Aorta (tissue), 5 donors: ENCODE measurements at regions not wholly inside any gene's neighbourhood (a gene's known extent, or its start where the extent isn't known, plus 50 kb on each side); places are given as distances from the start of the nearest gene placed in this dataset.

Source experiments
- ATAC-seq: fragments of 200-7000 bp; cut with Tn5 transposase; one replicate; pipeline ENCODE4 v1.9.1; 2022; ENCODE audit warnings: moderate library complexity; ENCODE audit not compliant: low FRiP score
- DNase-seq, 2 donors: peaks; one replicate each; pipeline ENCODE4 v3.0.0-alpha.2; 2020
- H3K27ac ChIP-seq, 2 donors: one replicate each; pipeline ENCODE4 v1.5.1; 2013; ENCODE audit warnings: low read length in 2 of 2, mild to moderate bottlenecking in 2 of 2, moderate library complexity in 2 of 2, control low read depth in 1 of 2, inconsistent platforms in 1 of 2, low read depth in 1 of 2
- H3K27me3 ChIP-seq, 2 donors: one replicate each; pipeline ENCODE4 v1.6.1; 2013; ENCODE audit warnings: control low read depth in 1 of 2, low read length in 1 of 2, mild to moderate bottlenecking in 1 of 2, moderate library complexity in 1 of 2; ENCODE audit not compliant: insufficient read depth in 2 of 2, control insufficient read depth in 1 of 2
- H3K36me3 ChIP-seq, 2 donors: one replicate each; pipeline ENCODE4 v1.6.1; 2013; ENCODE audit warnings: control low read depth in 1 of 2, low read length in 1 of 2, mild to moderate bottlenecking in 1 of 2; ENCODE audit not compliant: insufficient read depth in 2 of 2, control insufficient read depth in 1 of 2
- H3K4me1 ChIP-seq, 2 donors: one replicate each; pipeline ENCODE4 v1.6.1; 2013; ENCODE audit warnings: low read length in 2 of 2, control low read depth in 1 of 2, mild to moderate bottlenecking in 1 of 2, moderate library complexity in 1 of 2; ENCODE audit not compliant: insufficient read depth in 2 of 2, control insufficient read depth in 1 of 2
- H3K4me3 ChIP-seq, 2 donors: one replicate each; pipeline ENCODE4 v1.5.1; 2013; ENCODE audit warnings: low read length in 2 of 2, control low read depth in 1 of 2, mild to moderate bottlenecking in 1 of 2
- H3K9me3 ChIP-seq: one replicate; pipeline ENCODE4 v1.6.1; 2013; ENCODE audit warnings: mild to moderate bottlenecking, low read length; ENCODE audit not compliant: control insufficient read depth
- WGBS, 2 donors: extraction: QIAGEN DNeasy Blood & Tissue Kit; methylation state at CpG; one replicate each; pipeline ENCODE4 v1.1.7; 2013; 5-methylcytosine and 5-hydroxymethylcytosine counted together
- intact Hi-C, 2 donors: fragments of 100-400 bp; cut with DNase I; formaldehyde crosslinking; loops; one replicate each; pipeline versions ENCODE4 v1.14.2 to v1.15.0; 2022
- donor health status: healthy with polysubstance abuse.
- donor health status: Bipolar disorder and iron deficiency.
- donor health status: DM: no; HTN: no; CAD: no.
- donor health status: DM: no; HTN: no; CAD: no.
- donor health status: DM: yes; HTN: yes; CAD: no.

DNA sequence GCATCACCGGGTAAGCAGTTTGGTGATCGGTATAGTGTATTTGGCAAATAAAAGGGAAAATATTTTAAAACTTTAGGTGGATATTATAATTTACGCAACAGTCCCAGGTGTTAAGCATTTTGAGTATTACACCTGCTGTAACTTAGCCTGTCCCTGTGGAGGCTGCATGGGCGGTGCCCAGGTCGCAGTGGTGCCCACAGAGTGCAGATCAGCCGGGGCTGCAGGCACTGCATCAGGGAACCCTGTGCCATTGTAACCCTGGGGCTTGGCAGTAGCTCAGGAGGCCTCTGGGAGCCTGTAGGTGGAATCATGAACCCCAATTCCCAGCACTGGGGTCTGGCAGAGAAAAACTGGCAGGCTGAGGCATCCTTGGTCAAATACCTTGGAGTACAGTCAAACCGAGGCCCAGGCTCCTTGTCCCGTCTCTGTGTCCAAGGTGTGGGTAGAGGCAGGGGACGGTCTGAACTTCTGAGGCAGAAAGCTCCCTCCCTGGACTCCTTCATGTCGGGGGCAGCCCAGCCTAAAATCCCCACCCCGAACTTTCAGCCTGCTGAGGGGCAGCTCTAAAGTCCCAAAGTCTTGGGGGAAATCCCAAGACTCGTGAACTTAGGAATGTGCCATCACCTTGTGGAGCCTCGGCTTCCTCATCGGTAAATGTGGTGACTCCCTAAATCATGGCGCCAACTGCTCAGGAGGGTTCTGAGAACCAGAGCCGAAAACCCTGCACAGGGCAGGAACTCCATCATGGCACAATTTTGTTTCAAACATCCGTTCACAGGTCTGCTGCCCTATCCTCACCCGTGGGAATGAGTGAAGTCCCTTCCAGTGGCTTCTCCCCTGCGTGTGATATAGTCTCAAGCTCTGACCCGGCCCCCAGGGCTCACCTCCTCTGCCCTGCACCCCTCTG, 85.7 kb downstream of the INHBB start:
- DNase-seq: no peak
- 90 to 92% methylated on average over 20 of the region's 20 CpGs for WGBS, 2 donors
- H3K27me3 ChIP-seq: no peaks in the 10 kb centered on the region

DNA sequence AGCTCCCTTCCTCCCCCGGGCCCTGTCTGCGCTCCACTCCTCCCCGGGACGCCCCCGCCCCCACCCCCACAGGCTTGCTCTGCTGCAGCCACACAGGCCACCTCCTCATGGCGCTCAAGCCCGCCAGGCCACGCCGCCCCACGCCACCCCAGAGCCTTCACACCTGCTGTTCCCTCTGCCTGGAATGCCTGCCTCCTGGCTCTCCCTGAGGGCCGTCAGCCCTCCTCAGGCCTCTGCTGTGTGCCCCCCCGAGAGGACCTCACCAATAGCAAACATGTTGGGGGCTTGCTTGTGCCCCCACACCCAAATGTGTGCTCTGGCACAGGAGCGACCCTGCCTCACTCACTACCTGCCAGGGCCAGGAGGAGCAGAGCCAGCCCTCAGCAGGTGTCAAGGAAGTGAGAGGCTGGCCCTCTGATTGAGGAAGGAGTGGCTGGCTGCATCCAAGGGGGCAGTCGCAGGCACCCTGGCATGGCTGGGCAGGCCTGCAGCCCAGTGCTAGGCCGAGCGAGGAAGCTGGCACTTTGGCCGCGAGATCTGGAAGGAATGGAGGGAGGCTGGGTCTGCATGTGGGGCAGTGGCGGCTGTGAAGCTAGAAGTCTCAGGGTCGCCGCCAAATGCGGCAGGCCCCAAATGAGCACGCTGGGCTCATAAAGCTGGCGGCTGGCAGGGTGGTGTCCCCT, 86.5 kb downstream of the INHBB start:
- H3K9me3 ChIP-seq: no peaks in the 10 kb centered on the region
- no peak overlapping the region for H3K4me3 ChIP-seq
- no peak for DNase-seq
- no peaks in the 10 kb centered on the region for H3K36me3 ChIP-seq
- H3K4me1 ChIP-seq: no peaks in the 10 kb centered on the region
- H3K27ac ChIP-seq: no peak overlapping the region
- ATAC-seq: no peak
- WGBS, 2 donors: 95% methylated on average over 24 of the region's 24 CpGs
- intact Hi-C loops: no loop called here
- no peaks in the 10 kb centered on the region for H3K27me3 ChIP-seq

More for the DNA sequence above, 85.7 kb downstream of the INHBB start:
- Histone ChIP-seq H3K36me3 (no peaks in the 10 kb centered on the region), H3K9me3 (no peaks in the 10 kb centered on the region), H3K4me1 (no peaks in the 10 kb centered on the region), H3K27ac (no peak overlapping the region), H3K4me3 (no peak overlapping the region)
- intact Hi-C loops: no loop called here
- ATAC-seq: no peak

DNA sequence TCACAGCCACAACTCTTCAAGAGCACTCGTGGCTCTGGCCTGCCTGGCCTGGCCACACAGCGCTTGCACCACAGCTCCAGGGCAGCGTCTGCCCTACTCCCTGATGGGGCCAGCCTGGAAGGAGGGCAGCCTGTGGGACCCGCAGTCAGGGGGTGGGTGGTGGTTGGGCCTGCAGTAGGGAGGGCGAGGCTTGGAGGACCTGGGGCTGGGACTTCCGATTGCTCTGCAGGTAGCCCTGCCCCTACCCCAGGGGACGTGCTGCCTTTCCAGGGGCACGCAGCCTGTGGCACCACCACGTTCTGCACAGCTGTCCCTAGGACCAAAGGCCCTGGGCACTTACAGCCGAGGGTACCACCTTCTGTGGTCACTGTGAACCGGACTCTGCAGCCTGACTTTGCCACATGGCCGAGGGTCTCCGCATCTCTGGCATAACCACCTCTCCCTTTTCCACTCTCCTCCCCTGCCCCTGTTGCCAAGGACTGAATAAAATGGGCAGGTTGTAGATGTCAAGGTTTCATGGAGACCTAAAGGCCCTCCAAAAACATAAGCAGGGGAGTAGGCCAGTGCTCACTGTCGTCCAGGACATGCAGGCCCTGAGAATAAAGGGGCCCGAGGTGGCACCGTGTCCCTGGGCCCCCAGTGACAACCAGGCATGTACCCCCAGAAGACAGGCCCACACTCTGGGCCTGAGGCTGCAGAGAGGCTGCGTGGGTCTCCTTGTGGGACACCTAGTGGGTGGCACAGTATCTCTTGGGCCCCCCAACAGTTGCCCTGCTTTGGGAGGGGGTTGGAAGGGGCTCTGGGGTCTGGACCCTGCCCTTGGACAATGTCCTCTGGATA, 87.3 kb downstream of the INHBB start:
- ATAC-seq: no peak
- Histone ChIP-seq H3K9me3 (no peaks in the 10 kb centered on the region), H3K36me3 (no peaks in the 10 kb centered on the region), H3K4me3 (no peak overlapping the region), H3K27me3 (no peaks in the 10 kb centered on the region), H3K27ac (no peak overlapping the region), H3K4me1 (no peaks in the 10 kb centered on the region)
- WGBS, 2 donors: 96% methylated on average over 17 of the region's 17 CpGs
- no peak for DNase-seq
- intact Hi-C loops: no loop called here

DNA sequence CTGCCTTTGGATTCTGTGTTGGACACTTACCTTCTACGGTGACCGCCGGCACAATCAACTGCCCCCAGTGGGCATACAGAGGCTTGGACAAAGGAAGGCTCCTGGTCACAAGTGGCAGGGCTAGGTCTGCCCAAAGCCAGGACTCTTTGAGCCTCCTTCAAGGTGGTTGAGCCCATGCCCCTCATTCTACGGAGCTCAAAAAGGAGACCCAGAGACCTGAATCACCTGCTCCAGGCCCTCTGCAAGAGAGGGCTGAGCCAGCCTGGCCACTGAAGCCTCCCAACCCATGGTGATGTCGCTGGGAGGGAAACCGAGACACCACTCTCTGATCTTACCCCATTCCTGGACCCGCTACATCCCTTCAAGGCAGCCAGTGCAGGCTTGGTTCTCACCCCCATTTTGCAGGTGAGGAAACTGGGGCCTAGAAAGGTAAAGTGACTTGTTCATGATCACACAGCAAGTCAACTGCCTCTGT, 87.9 kb downstream of the INHBB start:
- no peak overlapping the region for H3K4me3 ChIP-seq
- ATAC-seq: no peak
- no peaks in the 10 kb centered on the region for H3K27me3 ChIP-seq
- no peak overlapping the region for H3K27ac ChIP-seq
- H3K9me3 ChIP-seq: no peaks in the 10 kb centered on the region
- WGBS, 2 donors: 96 to 97% methylated on average over 7 of the region's 7 CpGs
- DNase-seq: no peak
- H3K36me3 ChIP-seq: no peaks in the 10 kb centered on the region
- intact Hi-C loops: no loop called here
- no peaks in the 10 kb centered on the region for H3K4me1 ChIP-seq

DNA sequence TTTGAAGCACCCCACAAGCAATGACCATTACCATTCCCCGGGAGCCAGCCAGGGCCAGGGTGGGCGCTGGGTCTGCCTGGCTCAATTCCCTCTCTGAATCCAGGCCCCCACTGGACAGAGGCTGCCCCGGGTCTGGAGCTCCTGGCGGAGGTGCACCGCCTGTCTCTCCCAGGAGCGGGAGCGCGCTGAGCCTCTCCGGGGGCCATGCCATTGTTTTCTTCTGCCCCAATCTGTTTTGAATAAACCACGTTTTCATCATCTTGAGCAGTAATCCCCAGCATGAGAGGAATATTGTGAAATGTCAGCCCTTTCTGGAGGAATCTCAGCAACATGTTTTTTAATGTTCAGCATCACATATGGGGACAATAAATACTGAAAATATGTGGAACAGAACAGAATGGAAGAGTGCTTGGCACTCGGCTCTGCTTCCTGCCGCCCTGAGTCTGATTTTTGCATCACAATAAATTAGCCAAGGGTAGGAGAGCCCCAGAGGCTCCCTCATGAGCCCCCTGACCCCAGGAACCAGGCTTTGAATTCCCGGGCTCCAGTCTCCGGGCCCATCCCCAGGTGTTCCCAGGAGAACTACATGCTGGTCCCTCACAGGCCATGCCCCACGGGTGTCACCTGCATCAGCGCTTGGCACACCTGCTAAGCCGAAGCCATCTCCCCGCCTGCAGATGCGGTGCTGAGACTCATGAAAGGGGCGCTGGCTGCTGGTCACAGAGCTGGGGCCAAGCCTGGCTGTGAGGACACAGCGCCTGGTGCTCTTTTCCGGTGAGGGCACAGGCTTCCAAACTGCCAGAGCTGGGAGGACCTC, 88.8 kb downstream of the INHBB start:
- H3K4me3 ChIP-seq: no peak overlapping the region
- no peaks in the 10 kb centered on the region for H3K36me3 ChIP-seq
- intact Hi-C loops: no loop called here
- H3K27ac ChIP-seq: no peak overlapping the region
- DNase-seq (no peak), ATAC-seq (no peak)
- 88 to 89% methylated on average over 22 of the region's 22 CpGs for WGBS, 2 donors
- no peaks in the 10 kb centered on the region for H3K9me3 ChIP-seq
- no peaks in the 10 kb centered on the region for H3K27me3 ChIP-seq
- H3K4me1 ChIP-seq: no peaks in the 10 kb centered on the region

DNA sequence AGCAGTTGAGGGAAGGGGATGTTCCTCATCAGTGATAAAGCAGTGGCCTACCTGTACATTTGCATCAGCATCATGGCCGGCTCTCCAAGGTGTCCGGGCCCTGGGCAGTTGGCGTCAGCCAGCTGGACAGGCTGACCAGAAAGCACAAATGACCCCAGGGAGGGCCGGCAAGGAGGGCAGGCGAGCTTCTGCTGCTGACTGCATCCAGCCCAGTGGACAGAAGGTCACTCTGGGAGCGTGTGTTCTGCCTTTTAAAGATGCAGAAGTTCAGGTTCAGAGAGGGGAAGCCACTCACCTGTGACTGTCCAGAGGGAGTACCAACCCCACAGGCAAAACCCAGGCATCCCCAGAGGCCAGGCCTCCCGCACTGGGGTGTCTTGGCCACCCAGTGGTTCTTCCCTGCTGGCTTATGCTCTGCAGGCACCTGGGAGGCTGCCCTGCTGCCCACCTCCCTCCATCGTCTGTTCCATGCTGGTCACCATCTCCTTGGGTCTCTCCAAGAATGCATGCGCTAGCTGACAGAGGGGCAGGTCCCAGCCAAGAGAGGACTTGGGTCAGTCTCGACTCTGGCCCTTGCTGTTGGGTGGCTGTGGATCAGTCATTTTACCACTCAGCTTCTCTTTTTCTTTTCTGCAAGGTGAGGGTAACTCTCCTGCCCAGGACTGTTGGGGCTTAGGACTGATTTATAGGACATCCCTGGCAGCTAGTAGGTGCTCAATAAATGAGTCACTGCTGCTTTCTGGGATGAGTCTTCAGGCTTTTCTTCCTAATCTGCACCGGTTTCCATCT, 89.9 kb downstream of the INHBB start:
- no peaks in the 10 kb centered on the region for H3K4me1 ChIP-seq
- H3K27me3 ChIP-seq: no peaks in the 10 kb centered on the region
- no peak overlapping the region for H3K4me3 ChIP-seq
- H3K36me3 ChIP-seq: no peaks in the 10 kb centered on the region
- intact Hi-C loops: no loop called here
- ATAC-seq: no peak
- 83 to 92% methylated on average over 10 to 11 of the region's 11 CpGs for WGBS, 2 donors
- no peak for DNase-seq
- no peaks in the 10 kb centered on the region for H3K9me3 ChIP-seq
- no peak overlapping the region for H3K27ac ChIP-seq

DNA sequence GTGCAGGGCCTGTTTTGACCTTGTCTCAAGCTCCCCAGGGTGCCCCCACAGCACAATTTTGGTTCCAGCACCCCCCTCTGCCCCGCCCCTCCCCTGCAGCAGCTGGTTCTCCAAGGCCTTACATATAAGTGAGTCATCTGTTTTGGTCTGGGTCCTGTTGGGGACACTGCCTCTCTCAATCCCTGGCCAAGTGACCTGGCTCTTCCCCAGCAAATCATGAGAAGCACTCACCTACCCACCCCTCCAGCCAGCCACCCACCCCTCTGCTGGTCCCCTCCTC, 90.5 kb downstream of the INHBB start:
- no peaks in the 10 kb centered on the region for H3K27me3 ChIP-seq
- no peak for ATAC-seq

More for the DNA sequence above, 90.5 kb downstream of the INHBB start:
- Histone ChIP-seq H3K4me1 (no peaks in the 10 kb centered on the region), H3K36me3 (no peaks in the 10 kb centered on the region), H3K9me3 (no peaks in the 10 kb centered on the region), H3K4me3 (no peak overlapping the region), H3K27ac (no peak overlapping the region)
- DNase-seq: no peak
- intact Hi-C loops: no loop called here
- WGBS, 2 donors: 91 to 100% methylated on average over 1 of the region's 1 CpG
